ENCODE measurements at regions not wholly inside any gene's neighbourhood (a gene's known extent, or its start where the extent isn't known, plus 50 kb on each side); places are given as distances from the start of the nearest gene placed in this dataset.

GRCh38 chr18:24993628-24994027, 358.3 kb downstream of the ZNF521 start:
- DNase-seq: no peak

GRCh38 chr18:24995056-24995455, 356.9 kb downstream of the ZNF521 start:
- DNase-seq: no peak

GRCh38 chr18:24995755-24996154, 356.2 kb downstream of the ZNF521 start:
- no peak for DNase-seq

- no peak for DNase-seq
Observed at GRCh38 chr18:24999650-25000267, 352.2 kb downstream of the ZNF521 start.

- no peak for DNase-seq
Observed at GRCh38 chr18:25001803-25002202, 350.2 kb downstream of the ZNF521 start.

GRCh38 chr18:25005541-25006403, 346.2 kb downstream of the ZNF521 start:
- no peak for DNase-seq

- DNase-seq: no peak
Observed at GRCh38 chr18:25010623-25011374, 341.2 kb downstream of the ZNF521 start.
